Mesodermal cell (in vitro differentiated cells): ENCODE measurements at regions not wholly inside any gene's neighbourhood (a gene's known extent, or its start where the extent isn't known, plus 50 kb on each side); places are given as distances from the start of the nearest gene placed in this dataset.

ENCODE experiments used
- H3K27ac ChIP-seq: 2 replicates; pipeline ENCODE4 v1.7.0; 2013; ENCODE audit warnings: mild to moderate bottlenecking, low read depth, low read length, moderate library complexity; ENCODE audit not compliant: severe bottlenecking
- H3K36me3 ChIP-seq: 2 replicates; pipeline ENCODE4 v1.7.1; 2013; ENCODE audit warnings: mild to moderate bottlenecking, low read length, moderate library complexity; ENCODE audit not compliant: control insufficient read depth, insufficient read depth
- H3K4me1 ChIP-seq: one replicate; pipeline ENCODE4 v1.7.1; 2013; ENCODE audit warnings: mild to moderate bottlenecking, low read length; ENCODE audit not compliant: insufficient read depth, control insufficient read depth, poor library complexity, severe bottlenecking
- H3K4me3 ChIP-seq: 2 replicates; pipeline ENCODE4 v1.7.0; 2013; ENCODE audit warnings: low read length, control low read depth, mild to moderate bottlenecking; ENCODE audit not compliant: insufficient read depth, poor library complexity, severe bottlenecking; ENCODE audit errors: extremely low read depth
- H3K9me3 ChIP-seq: 2 replicates; pipeline ENCODE4 v1.7.1; 2013; ENCODE audit warnings: mild to moderate bottlenecking, low read length, moderate library complexity; ENCODE audit not compliant: control insufficient read depth
- WGBS, 2 experiments: methylation state at CpG; one replicate each; pipeline ENCODE4 v1.1.5; 2013; ENCODE audit warnings: missing lambda C conversion rate in 2 of 2; ENCODE audit not compliant: insufficient coverage in 2 of 2; 5-methylcytosine and 5-hydroxymethylcytosine counted together

GRCh38 chr17:77892469-77893143 lies 65.9 kb upstream of the TNRC6C start:
- H3K36me3 ChIP-seq, result no peaks in the 10 kb centered on the region
- H3K4me1 ChIP-seq, result no peaks in the 10 kb centered on the region
- no peak overlapping the region for H3K4me3 ChIP-seq
- 79 to 86% methylated on average over 16 to 21 of the region's 22 CpGs for WGBS, 2 experiments
- H3K9me3 ChIP-seq, result no peaks in the 10 kb centered on the region
- no peak overlapping the region for H3K27ac ChIP-seq

DNA sequence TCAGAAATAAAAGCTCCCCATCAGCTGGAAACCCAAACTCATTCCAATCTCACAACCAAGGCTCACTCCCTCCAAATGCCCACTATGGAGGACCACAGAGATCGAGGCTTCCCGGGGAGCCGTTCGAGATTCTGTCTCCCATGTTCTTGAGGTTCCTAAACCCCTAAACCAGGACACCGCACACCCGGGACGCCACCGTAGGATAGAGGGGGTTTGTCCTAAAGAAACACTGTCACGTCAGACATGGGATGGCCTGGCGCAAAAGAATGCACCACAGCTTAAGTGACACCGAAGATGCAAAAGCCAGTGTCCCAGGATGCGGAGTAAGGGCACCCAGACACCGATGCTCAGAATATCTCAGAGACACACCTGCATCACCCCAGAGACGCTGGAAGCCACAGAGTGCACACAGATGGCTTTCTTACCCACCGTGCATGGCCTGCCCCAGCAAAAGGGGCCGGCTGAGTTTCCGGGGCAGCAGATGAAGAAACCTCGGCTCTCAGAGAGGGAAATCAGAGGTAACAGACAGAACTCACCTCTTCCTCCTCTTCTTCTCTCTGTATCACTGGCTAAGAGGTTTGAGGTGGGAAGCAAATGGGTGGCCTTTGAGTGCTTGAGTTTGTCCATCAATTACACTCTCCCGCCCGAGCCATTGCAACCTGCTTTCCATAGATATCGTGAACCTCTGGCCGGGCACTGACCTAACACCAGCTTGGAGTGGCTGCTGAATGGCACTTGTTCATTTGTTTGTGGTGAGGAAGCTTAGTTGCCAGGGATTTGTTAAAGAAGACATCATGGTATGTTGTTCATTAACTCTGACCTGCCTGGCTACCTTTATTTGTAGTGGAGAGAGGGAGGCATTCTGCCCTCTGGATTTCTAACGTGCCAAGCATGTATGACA lies 65.1 kb upstream of the TNRC6C start:
- H3K9me3 ChIP-seq, result no peaks in the 10 kb centered on the region
- no peaks in the 10 kb centered on the region for H3K4me1 ChIP-seq
- no peaks in the 10 kb centered on the region for H3K36me3 ChIP-seq
- H3K27ac ChIP-seq, result no peak overlapping the region
- 97 to 98% methylated on average over 11 to 18 of the region's 23 CpGs for WGBS, 2 experiments
- H3K4me3 ChIP-seq, result no peak overlapping the region

GRCh38 chr17:77894126-77894956 lies 64.2 kb upstream of the TNRC6C start:
- no peaks in the 10 kb centered on the region for H3K36me3 ChIP-seq
- no peak overlapping the region for H3K4me3 ChIP-seq
- H3K9me3 ChIP-seq, result no peaks in the 10 kb centered on the region
- 92% methylated on average over 12 of the region's 14 CpGs for WGBS, 2 experiments
- H3K27ac ChIP-seq, result no peak overlapping the region
- H3K4me1 ChIP-seq, result no peaks in the 10 kb centered on the region

DNA sequence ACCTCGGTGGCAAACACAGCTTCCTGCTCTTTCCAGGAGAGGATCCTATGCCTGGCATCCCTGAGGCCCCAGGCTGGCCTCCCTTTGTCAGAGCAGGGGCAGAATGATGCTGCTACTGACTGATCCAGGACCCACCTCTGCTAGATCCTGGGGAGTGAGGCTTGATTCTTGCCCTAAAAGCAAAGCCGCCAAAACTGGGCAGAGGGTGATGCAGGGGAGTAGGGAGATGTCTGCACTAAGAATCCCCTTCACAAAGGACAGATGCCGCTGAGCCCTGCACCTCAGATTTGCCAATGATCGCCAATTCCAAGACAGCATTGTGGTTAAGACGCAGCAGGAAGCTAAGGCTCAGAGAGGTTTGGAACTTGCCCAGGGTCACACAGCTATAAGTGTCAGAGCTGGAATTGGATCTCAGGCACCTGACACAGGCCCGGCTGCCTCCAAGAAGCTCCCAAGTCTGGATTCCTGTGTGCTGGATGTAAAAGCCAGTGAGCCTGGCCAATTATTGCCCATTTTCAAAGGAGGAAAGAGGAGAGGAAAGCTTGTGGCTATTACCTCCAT lies 60.7 kb upstream of the TNRC6C start:
- H3K36me3 ChIP-seq, result no peaks in the 10 kb centered on the region
- no peak overlapping the region for H3K4me3 ChIP-seq
- no peaks in the 10 kb centered on the region for H3K9me3 ChIP-seq
- no peaks in the 10 kb centered on the region for H3K4me1 ChIP-seq
- H3K27ac ChIP-seq, result no peak overlapping the region
- 94 to 98% methylated on average over 4 to 6 of the region's 6 CpGs for WGBS, 2 experiments

DNA sequence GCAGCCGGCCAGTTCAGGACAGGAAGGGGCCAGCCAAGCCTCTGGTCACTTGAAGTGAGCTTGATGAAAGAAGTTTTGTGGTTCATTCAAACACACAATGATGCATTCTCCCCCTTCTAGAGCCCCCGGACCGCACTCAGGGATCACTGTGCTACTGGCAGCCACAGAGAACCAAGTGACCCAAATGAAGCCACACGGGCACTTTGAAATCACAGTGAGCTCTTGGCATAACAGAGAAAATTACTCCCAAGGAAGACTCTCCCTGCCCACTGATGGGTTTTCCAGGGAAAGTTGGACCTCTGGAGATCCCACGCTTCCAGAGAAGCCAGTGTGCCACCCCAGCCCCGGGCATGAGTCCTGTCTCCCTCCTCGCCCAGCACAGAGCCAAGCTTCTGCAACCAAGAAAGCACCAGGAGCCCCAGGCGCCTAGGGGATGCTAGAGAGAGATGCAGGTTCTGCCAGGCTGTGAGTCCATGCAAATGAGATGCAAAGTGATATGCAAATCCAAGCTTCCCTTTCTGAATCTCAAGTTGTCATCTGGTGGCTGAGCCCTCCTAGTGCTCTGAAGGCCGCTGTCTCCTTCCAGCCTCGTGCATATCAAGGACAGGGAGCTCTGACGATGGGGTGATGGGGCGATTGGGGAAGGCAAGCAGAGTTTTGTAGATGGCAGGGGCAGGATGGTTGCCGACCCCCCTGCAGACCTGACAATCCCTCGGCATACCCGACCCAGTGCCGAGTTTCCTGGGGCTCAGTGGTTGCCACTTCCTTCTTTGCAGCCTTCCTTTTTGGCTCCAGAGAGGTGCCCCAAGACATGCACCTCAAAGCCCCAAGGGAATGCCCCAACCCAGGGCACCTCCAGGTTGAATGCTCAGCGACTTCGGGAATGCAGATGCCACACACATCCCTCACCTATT lies 59.7 kb upstream of the TNRC6C start:
- Histone ChIP-seq H3K36me3 (no peaks in the 10 kb centered on the region), H3K4me1 (no peaks in the 10 kb centered on the region), H3K4me3 (no peak overlapping the region), H3K27ac (no peak overlapping the region), H3K9me3 (no peaks in the 10 kb centered on the region)
- 90 to 95% methylated on average over 11 to 16 of the region's 18 CpGs for WGBS, 2 experiments

DNA sequence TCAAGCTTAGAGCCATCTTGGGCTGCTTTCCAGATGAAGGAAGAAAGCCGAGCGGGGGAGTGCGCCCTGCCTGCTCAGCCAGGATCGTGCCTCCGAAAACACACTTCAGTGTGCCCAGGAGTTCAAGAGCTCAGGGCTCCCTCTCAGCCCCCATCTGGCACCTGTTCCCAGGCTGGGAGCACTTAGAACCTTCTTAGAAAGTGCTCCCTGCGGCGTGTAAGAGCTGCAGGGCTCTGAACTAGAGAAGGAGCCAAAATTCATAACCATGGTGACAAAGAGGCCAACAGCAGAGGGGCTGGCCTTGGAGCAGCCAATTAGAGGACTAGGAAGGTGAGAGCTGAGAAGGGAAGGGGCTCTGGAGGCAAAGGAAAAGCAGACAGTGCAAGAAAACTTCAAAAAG lies 59.0 kb upstream of the TNRC6C start:
- Histone ChIP-seq H3K4me1 (no peaks in the 10 kb centered on the region), H3K4me3 (no peak overlapping the region), H3K36me3 (no peaks in the 10 kb centered on the region), H3K9me3 (no peaks in the 10 kb centered on the region), H3K27ac (no peak overlapping the region)
- 94% methylated on average over 7 of the region's 7 CpGs for WGBS, 2 experiments

DNA sequence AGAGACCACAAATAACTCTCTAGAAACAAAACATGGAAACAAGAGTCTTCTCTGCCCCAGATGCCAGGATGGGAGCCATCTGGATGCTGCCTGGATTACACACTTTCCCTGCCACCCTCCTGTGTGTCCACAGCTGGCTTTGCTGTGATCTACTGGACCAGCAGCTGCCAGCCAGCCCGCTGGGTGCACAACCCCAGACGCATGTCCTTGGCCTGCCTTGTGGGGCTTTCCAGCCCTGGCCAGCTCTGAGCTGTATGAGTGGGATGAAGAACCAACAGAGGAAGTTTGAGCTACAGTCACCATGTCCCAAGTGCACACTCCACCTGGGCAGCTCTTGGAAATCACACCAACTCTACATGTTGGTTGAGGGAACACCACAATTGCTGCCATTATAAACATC lies 57.0 kb upstream of the TNRC6C start:
- Histone ChIP-seq H3K4me3 (no peak overlapping the region), H3K4me1 (no peaks in the 10 kb centered on the region), H3K27ac (no peak overlapping the region), H3K9me3 (no peaks in the 10 kb centered on the region), H3K36me3 (no peaks in the 10 kb centered on the region)
- WGBS, 2 experiments, result 81 to 89% methylated on average over 2 of the region's 2 CpGs

DNA sequence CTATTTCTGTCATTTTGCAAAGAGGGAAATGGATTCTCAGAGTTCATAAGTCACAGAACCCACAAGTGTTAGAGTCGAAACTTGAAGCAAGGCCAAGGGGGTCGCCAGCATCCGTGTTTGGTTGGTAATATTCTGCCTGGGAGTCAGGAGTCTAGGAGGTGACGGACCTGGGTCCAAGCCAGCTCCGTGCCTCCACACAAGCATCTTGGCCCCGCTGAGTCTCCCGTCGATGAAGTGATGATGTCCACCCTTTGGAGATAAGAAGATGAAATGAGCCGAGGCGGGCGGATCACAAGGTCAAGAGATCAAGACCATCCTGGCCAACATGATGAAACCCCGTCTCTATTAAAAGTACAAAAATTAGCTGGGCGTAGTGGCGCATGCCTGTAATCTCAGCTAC lies 53.2 kb upstream of the TNRC6C start:
- no peaks in the 10 kb centered on the region for H3K4me1 ChIP-seq
- 85 to 95% methylated on average over 8 of the region's 14 CpGs for WGBS, 2 experiments
- no peak overlapping the region for H3K27ac ChIP-seq
- no peak overlapping the region for H3K4me3 ChIP-seq
- H3K36me3 ChIP-seq, result no peaks in the 10 kb centered on the region
- H3K9me3 ChIP-seq, result no peaks in the 10 kb centered on the region

GRCh38 chr17:77905766-77906165 lies 52.7 kb upstream of the TNRC6C start:
- Histone ChIP-seq H3K27ac (no peak overlapping the region), H3K4me3 (no peak overlapping the region), H3K4me1 (no peaks in the 10 kb centered on the region), H3K9me3 (no peaks in the 10 kb centered on the region), H3K36me3 (no peaks in the 10 kb centered on the region)
- WGBS, 2 experiments, result 90 to 93% methylated on average over 7 to 9 of the region's 9 CpGs
